NCI-H446 treated with DMSO at 0.1 percent for 48 hours (cell line): ENCODE measurements at regions not wholly inside any gene's neighbourhood (a gene's known extent, or its start where the extent isn't known, plus 50 kb on each side); places are given as distances from the start of the nearest gene placed in this dataset.
A peak's percentile ranks its signal among the peaks of the same experiment; 100 is the strongest.

Source experiments
- DNase-seq: peaks from one replicate; lab custom pipeline; 2025; lab: John Stamatoyannopoulos, UW

DNA sequence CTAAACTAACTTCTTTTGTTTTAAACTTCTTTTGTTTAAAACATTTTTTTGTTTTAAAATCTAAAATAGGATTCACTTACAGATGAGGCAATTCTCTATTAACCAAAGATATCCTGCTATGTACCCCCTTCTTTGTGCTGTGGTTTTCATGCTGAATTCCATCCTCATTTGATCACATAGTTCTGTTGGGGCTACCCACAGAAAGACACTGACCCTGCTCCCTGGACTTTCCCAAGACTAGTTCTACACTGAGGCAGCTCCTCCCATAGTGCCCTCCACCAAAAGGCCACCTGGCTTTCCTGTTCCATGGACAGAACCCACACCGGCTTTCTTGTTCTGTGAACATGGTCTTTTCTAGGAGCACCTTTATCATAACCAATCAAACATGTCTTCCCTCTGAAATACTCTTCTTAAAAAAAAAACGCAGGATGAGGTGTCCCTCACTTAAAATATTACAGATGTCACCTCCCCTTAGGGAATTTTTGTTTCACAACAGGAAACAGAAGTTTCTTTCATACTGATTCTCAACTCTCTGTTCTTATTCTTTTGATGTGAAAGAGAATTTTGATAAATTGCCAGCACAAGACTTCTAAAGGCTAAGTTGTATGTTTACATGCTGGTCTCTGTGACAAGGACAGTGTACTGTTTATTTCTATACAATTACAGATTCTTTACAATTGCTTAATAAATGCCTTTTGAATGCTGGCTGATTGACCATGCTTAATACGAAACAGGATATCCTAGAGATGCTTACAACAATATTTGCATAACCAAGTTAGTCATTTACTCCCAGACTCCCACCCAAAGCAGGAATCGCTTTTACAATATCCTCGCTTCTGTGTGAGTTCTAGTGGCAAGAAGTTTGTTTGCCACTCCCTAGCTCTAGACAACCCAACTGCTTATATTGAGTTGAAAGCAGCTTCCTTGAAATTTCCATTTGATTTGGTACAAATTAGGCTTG is 300.4 kb downstream of the DTWD2 start:
- no peak for DNase-seq

DNA sequence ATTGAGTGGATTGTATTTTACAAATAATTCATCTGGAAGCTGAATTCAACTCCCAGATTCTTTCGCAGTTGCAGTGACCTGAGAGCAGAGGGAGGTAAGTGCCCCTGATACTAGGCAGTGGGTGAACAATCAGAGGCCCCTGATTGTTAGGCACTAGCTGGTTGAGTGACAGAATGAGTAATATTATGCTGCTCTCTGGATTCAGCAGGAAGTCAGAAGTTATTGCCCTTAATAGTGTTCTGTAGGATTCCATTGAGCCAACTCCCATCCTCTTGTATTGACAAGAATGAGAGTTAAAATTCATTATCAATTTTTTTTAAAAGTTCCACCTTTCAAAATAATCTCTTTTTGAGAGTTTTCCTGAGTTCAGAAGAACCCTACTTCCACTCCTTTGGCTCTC is 301.2 kb downstream of the DTWD2 start:
- DNase-seq, result no peak

GRCh38 chr5:118681655-118682054 is 306.7 kb downstream of the DTWD2 start:
- DNase-seq, result no peak

- DNase-seq, result peak; percentile 4
These were observed 308.9 kb downstream of the DTWD2 start for GRCh38 chr5:118679264-118679940.

GRCh38 chr5:118678746-118679145 is 309.6 kb downstream of the DTWD2 start:
- DNase-seq, result no peak

DNA sequence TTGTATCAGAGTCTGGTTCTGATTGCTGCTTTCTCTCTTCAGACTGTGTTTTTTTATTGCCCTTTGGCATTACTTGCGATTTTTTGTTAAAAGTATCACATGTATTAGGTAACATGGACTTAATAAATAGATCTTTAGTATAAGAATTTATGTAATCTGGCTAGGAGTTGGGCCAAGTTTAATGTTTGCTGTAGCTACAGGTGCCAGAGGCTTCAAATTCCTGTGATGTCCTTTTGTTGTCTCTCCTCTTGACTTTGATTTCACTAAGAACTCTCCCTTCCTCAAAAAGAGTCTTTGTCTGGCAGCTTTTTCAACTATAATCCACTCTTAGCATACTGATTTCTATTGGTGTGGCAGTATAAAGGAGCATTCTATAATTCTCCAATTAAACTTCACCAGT is 313.1 kb downstream of the DTWD2 start:
- DNase-seq, result no peak

GRCh38 chr5:118657576-118657975 is 330.8 kb downstream of the DTWD2 start:
- DNase-seq, result no peak

GRCh38 chr5:118653872-118654271 is 334.5 kb downstream of the DTWD2 start:
- DNase-seq, result no peak

- no peak for DNase-seq
These were observed 335.2 kb downstream of the DTWD2 start for GRCh38 chr5:118653183-118653582.

DNA sequence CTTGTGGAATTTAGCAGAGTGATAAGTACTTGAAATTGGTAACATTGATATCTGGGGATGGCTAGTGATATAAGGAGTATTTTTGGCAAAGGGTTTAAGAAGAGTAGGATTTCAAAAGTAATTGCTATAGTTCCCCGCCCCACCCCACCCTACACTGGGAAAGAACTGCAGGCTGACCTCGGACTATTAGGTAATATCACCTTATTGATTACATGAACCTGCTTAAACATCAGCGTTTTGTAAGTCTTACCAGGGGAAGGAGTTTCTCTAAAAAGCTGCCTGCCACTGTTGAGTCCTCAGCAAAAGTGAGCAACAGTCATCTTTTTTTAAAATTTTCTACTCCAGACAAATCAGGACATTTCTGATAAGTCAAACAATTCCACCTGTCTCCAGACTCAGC is 337.3 kb downstream of the DTWD2 start:
- no peak for DNase-seq

DNA sequence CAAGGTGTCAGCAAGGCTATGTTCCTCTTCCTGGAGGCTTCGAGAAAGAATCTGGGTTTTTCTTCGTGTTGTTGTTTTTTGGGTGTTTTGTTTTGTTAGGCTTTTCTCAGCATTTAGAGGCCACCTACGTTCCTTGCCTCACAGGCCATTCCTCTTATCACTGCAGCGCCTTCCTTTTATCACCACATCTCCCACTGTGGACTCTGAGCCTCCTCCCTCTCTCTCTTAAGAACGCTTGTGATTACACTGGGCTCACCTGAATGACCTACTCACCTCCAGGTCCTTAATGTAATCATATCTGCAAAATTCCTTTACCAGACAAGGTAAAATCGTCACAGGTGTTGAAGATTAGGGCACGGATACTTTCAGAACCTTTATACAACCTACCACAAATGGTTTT is 340.8 kb downstream of the DTWD2 start:
- no peak for DNase-seq

DNA sequence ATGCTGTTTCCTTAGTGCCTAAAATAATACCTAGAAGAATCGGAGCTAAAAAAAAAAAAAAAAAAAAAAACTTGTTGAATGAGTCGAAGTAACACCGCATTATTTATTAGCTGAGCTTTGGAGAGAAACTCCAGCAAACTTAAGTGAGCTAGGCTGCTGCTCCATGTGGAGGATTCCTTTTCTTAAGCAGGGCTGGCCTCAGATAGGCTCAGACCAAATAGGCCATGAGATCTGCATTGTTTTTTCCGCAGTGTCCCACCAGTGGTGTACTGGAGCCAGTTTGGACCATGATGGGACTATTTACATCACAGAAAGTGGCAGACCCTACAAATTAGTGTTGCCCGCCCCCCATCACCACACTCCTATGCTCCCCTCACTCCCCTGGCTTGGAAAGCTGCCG is 341.4 kb downstream of the DTWD2 start:
- DNase-seq, result no peak

DNA sequence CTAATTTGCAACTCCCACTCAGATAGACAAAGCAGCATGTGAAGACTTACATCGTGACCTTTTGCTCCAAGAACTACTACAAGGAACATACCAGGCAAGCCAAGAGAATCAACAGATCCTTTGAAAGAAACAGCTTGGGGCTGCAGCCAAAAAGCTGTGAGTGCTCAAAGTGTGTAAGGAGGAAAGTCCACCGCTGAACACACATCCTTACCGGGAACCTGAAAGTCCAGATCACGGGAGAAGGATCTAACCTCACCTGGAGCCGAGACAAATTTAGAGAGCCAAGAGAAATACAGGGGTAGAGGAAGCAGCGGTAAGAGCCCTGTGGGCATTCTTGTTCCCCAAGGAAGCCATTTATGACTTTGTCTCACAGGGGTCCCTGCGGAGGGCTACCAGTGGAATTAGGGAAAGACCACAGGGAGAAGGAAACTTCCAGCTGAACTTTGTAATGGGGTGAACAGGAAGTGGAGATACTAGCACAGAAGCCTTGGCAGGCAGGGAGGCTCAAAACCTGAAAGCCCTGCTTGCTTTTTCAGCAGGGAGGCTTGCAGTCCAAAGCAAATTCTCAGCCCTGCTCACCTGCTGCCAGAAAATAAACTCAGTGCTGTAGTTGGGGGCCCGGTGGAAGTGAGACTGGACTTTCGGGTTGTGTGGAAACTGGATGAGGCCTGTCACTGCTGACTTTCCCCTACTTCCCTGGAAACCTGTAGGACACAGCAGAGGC is 350.2 kb downstream of the DTWD2 start:
- DNase-seq, result no peak

DNA sequence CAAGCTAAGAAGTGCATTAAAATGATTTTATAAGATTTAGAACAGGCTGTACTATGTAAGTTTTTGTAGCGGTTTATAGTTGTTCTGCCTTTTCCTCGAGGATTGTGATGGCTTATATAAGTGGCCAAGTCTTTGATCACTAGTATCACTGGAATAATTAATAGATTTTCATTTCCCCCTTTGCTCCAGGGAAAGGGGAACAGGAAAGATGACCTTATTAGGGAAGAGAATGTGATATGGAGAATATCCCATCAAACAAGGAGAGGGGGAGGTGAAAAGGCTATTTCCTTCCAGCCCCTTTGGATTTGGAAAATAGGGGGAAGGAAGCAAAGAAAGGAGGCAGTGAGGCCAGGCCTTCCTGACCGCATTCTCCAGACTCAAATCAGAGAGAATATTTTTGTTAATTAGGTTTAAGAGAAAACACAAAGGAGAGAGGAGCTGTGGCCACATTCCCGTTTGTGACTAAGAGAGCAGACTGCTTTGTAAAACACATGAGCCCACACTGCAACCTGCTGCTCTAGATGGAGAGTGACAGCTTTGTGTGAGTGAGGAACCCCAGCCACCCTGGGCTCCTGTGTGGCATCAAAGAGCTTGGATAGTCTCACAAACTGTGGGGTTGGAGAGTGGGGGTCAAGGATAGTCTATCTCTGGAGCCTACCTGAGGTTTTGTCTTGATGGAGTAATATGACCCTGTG is 359.5 kb downstream of the DTWD2 start:
- no peak for DNase-seq

GRCh38 chr5:118620233-118620632 is 368.1 kb downstream of the DTWD2 start:
- no peak for DNase-seq

DNA sequence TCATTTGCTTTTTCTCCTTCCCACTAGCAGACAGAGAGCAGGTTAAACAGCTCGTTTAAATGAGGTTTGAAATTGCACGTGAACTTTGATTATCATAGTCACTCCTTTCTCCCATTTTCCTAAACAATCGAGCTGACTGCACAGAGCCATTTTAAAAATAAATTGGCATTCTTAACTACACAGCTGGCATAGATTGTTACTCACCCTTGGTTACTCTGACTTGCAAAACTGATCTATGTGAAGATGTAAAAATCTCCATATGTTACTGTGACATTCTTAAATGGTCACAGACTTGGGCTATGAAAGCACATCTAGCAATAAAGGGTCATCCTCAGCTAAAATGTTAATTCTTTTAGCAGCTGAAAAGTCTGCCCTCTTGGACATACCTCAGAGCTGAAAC is 368.5 kb downstream of the DTWD2 start:
- DNase-seq, result peak; percentile 5

DNA sequence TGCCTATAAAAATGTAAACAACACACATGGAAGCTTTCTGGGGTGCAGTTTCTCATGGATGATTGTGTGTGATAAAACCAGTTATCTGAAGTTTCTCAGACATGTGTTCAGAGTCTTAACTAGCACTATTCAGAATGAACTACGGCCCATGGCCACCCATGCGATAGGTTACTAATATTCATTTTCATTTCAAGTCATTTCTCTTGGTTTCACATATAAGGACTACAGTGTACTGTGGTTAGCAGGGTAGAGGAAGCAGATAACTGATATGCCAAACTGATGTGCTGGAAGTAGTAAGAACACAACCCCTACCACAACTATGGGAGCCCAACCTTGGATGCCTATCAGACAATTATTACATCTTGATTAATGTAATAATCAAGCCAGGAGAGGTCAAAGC is 372.1 kb downstream of the DTWD2 start:
- DNase-seq, result no peak

- no peak for DNase-seq
These were observed 373.5 kb downstream of the DTWD2 start for GRCh38 chr5:118614731-118615456.

- no peak for DNase-seq
These were observed 376.9 kb downstream of the DTWD2 start for GRCh38 chr5:118611332-118611945.

DNA sequence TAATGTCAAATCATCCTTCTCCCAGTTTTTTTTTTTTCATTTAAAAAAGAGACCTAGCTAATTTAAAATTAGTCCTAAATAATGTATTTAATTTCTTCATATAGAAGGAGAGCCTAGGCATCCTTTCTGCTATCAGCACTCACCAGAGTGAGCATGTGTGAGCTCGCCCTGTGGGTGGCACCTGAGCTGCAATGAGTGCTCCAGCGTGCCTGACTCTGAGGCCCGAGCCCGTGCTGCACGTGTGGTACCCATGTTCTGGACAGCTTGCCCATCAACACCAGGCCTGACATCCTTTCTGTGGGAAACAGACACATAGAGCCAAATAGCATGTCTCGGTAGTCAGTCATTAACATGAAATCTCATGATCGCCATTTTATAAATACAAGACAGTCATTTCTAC is 381.4 kb downstream of the DTWD2 start:
- no peak for DNase-seq

DNA sequence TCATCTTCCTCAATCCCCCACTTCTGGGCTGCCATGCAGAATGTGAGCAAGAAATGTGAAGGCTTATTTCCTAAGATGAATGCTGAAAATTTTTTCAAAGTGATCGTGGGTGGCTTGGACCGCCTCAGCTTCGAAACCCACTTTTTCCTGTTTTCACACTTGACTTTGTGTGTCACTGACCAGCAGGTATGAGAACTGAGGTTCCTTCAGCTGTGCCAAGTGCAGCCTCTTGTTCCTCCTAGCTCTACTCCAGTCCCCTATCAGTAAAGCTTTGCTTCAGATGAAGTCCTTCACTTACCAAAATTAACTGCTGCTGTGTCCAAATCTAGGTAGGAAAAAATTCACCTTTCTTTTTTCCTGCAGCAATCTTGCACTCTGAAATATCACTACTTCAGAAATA is 382.6 kb downstream of the DTWD2 start:
- DNase-seq, result no peak
